NCI-H187 (cell line): ENCODE measurements at regions not wholly inside any gene's neighbourhood (a gene's known extent, or its start where the extent isn't known, plus 50 kb on each side); places are given as distances from the start of the nearest gene placed in this dataset.
"Not testable (repeated sequence)": the region's sequence is repeated elsewhere in the genome, so short reads cannot be mapped to it uniquely, and the experiment has no call there.

Experiments
- DNase-seq, 2 experiments: peaks; one replicate each; lab custom pipeline; 2025; lab: John Stamatoyannopoulos, UW

GRCh38 chr14:103267226-103267910 is 66.7 kb upstream of the EIF5 start:
- DNase-seq: no peak

- DNase-seq: no peak
Observed at GRCh38 chr14:103271189-103271588, 62.8 kb upstream of the EIF5 start.

GRCh38 chr14:103273145-103273744 is 60.8 kb upstream of the EIF5 start:
- no peak for DNase-seq

GRCh38 chr14:103273745-103274615 is 60.1 kb upstream of the EIF5 start:
- DNase-seq: no peak

- no peak for DNase-seq
Observed at GRCh38 chr14:103275000-103275399, 59.0 kb upstream of the EIF5 start.

- DNase-seq: no peak
Observed at GRCh38 chr14:103277931-103278330, 56.1 kb upstream of the EIF5 start.

GRCh38 chr14:103279142-103280025 is 54.7 kb upstream of the EIF5 start:
- DNase-seq: no peak

GRCh38 chr14:103280278-103280928 is 53.6 kb upstream of the EIF5 start:
- no peak for DNase-seq

- DNase-seq: no peak
Observed at GRCh38 chr14:103281496-103282231, 52.4 kb upstream of the EIF5 start.

- not testable (repeated sequence) for DNase-seq
Observed at GRCh38 chr14:103282309-103282708, 51.7 kb upstream of the EIF5 start.

GRCh38 chr14:103282932-103283331 is 51.1 kb upstream of the EIF5 start:
- no peak for DNase-seq

GRCh38 chr14:103283916-103284315 is 50.1 kb upstream of the EIF5 start:
- no peak for DNase-seq
